ENCODE measurements at regions not wholly inside any gene's neighbourhood (a gene's known extent, or its start where the extent isn't known, plus 50 kb on each side); places are given as distances from the start of the nearest gene placed in this dataset.

DNA sequence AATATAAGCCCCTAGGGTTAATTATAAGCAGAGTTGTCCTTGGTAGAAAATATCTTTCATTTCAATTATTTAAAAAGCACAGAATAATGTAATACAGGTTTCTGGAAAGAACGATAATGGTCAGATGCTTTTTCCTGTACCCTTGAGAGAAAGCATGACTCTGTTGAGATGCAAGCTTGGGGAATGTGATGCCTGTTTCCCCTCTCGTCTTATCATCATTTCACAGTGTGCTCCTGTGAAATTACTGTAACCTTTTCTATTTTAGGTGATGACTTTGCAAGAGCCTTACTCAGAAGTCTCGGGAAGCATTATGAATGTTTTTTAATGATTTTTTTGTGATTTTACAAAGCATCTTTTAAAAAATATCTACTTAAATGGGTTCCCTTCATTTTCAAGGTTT lies 243.0 kb downstream of the POLR1F start:
- Histone ChIP-seq H3K27me3 (ENCODE audit: control insufficient read depth, insufficient read depth, low read length) (no peaks in the 10 kb centered on the region), H3K4me3 (ENCODE audit: low read depth, low read length) (no peak overlapping the region), H3K27ac (ENCODE audit: low read depth, low read length) (no peak overlapping the region), H3K9me3 (ENCODE audit: control insufficient read depth, insufficient read depth, low read length) (no peaks in the 10 kb centered on the region), H3K36me3 (ENCODE audit: control insufficient read depth, insufficient read depth, low read length) (no peaks in the 10 kb centered on the region), H3K4me1 (ENCODE audit: control insufficient read depth, insufficient read depth, low read length) (no peaks in the 10 kb centered on the region)
- DNase-seq (ENCODE audit: low read depth in 4 of 6, low spot score in 6 of 6), result peak in 1 of 6 donors; percentile 1
- WGBS (ENCODE audit: insufficient coverage), result 100% methylated on average over 1 of the region's 3 CpGs

DNA sequence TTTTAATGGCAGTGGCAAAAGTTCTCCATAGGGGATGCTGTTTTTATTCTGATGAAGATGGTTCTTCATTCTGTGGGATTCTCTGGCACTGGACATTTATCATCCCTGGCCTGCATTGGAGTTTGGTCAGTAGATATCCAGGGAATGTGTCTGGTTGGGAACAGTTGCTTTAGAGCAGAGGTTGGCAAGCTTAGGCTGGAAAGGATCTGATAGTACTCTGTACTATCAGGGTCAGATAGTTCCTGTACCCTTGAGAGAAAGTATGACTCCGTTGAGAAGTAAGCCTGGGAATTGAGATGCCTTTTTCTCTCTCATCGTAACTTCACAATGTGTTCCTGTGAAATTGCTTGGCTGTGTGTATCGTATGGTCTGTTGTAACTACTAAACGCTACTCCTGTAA lies 244.1 kb downstream of the POLR1F start:
- no CpG with 5 or more reads among the region's 4 CpGs for WGBS (ENCODE audit: insufficient coverage)
- no peak for DNase-seq (ENCODE audit: low read depth in 4 of 6, low spot score in 6 of 6)
- no peak overlapping the region for H3K4me3 ChIP-seq (ENCODE audit: low read depth, low read length)
- H3K27ac ChIP-seq (ENCODE audit: low read depth, low read length), result no peak overlapping the region
- H3K9me3 ChIP-seq (ENCODE audit: control insufficient read depth, insufficient read depth, low read length), result no peaks in the 10 kb centered on the region
- no peaks in the 10 kb centered on the region for H3K4me1 ChIP-seq (ENCODE audit: control insufficient read depth, insufficient read depth, low read length)
- no peaks in the 10 kb centered on the region for H3K36me3 ChIP-seq (ENCODE audit: control insufficient read depth, insufficient read depth, low read length)
- H3K27me3 ChIP-seq (ENCODE audit: control insufficient read depth, insufficient read depth, low read length), result no peaks in the 10 kb centered on the region

GRCh38 chr7:19464241-19464640 lies 244.6 kb downstream of the POLR1F start:
- no CpG with 5 or more reads among the region's 3 CpGs for WGBS (ENCODE audit: insufficient coverage)
- no peaks in the 10 kb centered on the region for H3K4me1 ChIP-seq (ENCODE audit: control insufficient read depth, insufficient read depth, low read length)
- H3K27me3 ChIP-seq (ENCODE audit: control insufficient read depth, insufficient read depth, low read length), result no peaks in the 10 kb centered on the region
- H3K4me3 ChIP-seq (ENCODE audit: low read depth, low read length), result no peak overlapping the region
- H3K36me3 ChIP-seq (ENCODE audit: control insufficient read depth, insufficient read depth, low read length), result no peaks in the 10 kb centered on the region
- no peak overlapping the region for H3K27ac ChIP-seq (ENCODE audit: low read depth, low read length)
- no peak for DNase-seq (ENCODE audit: low read depth in 4 of 6, low spot score in 6 of 6)
- H3K9me3 ChIP-seq (ENCODE audit: control insufficient read depth, insufficient read depth, low read length), result no peaks in the 10 kb centered on the region

- H3K27ac ChIP-seq (ENCODE audit: low read depth, low read length), result no peak overlapping the region
- H3K4me1 ChIP-seq (ENCODE audit: control insufficient read depth, insufficient read depth, low read length), result no peaks in the 10 kb centered on the region
- no peak overlapping the region for H3K4me3 ChIP-seq (ENCODE audit: low read depth, low read length)
- H3K36me3 ChIP-seq (ENCODE audit: control insufficient read depth, insufficient read depth, low read length), result no peaks in the 10 kb centered on the region
- WGBS (ENCODE audit: insufficient coverage), result 100% methylated on average over 1 of the region's 3 CpGs
- DNase-seq (ENCODE audit: low read depth in 4 of 6, low spot score in 6 of 6), result no peak
- H3K9me3 ChIP-seq (ENCODE audit: control insufficient read depth, insufficient read depth, low read length), result no peaks in the 10 kb centered on the region
- no peaks in the 10 kb centered on the region for H3K27me3 ChIP-seq (ENCODE audit: control insufficient read depth, insufficient read depth, low read length)
Measured at GRCh38 chr7:19463581-19463980, 245.3 kb downstream of the POLR1F start.

- no peak overlapping the region for H3K27ac ChIP-seq (ENCODE audit: low read depth, low read length)
- WGBS (ENCODE audit: insufficient coverage), result 28% methylated on average over 2 of the region's 2 CpGs
- H3K4me3 ChIP-seq (ENCODE audit: low read depth, low read length), result no peak overlapping the region
- no peaks in the 10 kb centered on the region for H3K9me3 ChIP-seq (ENCODE audit: control insufficient read depth, insufficient read depth, low read length)
- DNase-seq (ENCODE audit: low read depth in 4 of 6, low spot score in 6 of 6), result no peak
- no peaks in the 10 kb centered on the region for H3K36me3 ChIP-seq (ENCODE audit: control insufficient read depth, insufficient read depth, low read length)
- no peaks in the 10 kb centered on the region for H3K4me1 ChIP-seq (ENCODE audit: control insufficient read depth, insufficient read depth, low read length)
- H3K27me3 ChIP-seq (ENCODE audit: control insufficient read depth, insufficient read depth, low read length), result no peaks in the 10 kb centered on the region
Measured at GRCh38 chr7:19455623-19456022, 253.2 kb downstream of the POLR1F start.

- Histone ChIP-seq H3K27ac (ENCODE audit: low read depth, low read length) (no peak overlapping the region), H3K9me3 (ENCODE audit: control insufficient read depth, insufficient read depth, low read length) (no peaks in the 10 kb centered on the region), H3K4me3 (ENCODE audit: low read depth, low read length) (no peak overlapping the region), H3K36me3 (ENCODE audit: control insufficient read depth, insufficient read depth, low read length) (no peaks in the 10 kb centered on the region), H3K4me1 (ENCODE audit: control insufficient read depth, insufficient read depth, low read length) (no peaks in the 10 kb centered on the region), H3K27me3 (ENCODE audit: control insufficient read depth, insufficient read depth, low read length) (no peaks in the 10 kb centered on the region)
- no CpG with 5 or more reads among the region's 3 CpGs for WGBS (ENCODE audit: insufficient coverage)
- DNase-seq (ENCODE audit: low read depth in 4 of 6, low spot score in 6 of 6), result no peak
Measured at GRCh38 chr7:19448091-19448490, 260.7 kb downstream of the POLR1F start.

DNA sequence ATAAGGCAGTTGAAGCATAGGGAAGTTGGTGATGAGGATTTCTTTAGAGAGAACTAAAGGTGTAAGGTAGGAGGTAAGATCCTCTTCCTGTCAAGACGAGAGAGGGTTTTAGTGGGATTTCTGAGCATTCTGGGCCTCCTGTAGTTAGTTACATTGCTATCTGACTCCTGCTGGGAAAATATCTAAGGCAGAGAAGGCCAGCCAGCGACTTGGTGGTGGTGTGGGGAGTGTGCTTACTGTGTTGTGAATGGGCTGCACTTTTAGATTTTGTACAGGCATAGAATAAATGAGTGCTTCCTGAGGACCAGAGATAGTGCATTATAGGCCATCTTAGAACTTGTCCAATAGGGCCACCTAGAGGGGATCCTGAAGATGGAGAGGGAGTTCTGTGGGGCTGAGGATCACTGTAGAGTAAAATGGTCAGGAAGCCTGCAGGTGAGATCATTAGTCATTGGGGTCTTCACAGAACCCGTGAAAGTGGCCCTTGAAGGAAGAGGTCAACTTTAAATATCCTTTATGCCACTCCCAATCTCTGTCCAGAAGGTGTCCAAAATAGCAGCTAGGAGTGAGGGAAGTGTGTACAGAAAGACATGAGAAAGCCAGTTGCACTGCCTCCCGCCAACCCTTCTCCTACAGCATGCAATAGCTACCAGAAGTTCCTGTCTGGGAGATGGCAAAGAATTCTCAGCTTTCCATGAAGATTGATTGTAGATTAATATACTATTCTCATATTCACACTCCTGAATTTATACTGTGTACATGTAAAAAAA lies 266.6 kb downstream of the POLR1F start:
- Histone ChIP-seq H3K36me3 (ENCODE audit: control insufficient read depth, insufficient read depth, low read length) (no peaks in the 10 kb centered on the region), H3K27me3 (ENCODE audit: control insufficient read depth, insufficient read depth, low read length) (no peaks in the 10 kb centered on the region), H3K4me1 (ENCODE audit: control insufficient read depth, insufficient read depth, low read length) (no peaks in the 10 kb centered on the region), H3K4me3 (ENCODE audit: low read depth, low read length) (no peak overlapping the region), H3K27ac (ENCODE audit: low read depth, low read length) (no peak overlapping the region), H3K9me3 (ENCODE audit: control insufficient read depth, insufficient read depth, low read length) (no peaks in the 10 kb centered on the region)
- WGBS (ENCODE audit: insufficient coverage), result 63% methylated on average over 2 of the region's 4 CpGs
- peak in 1 of 6 donors; percentile 15 for DNase-seq (ENCODE audit: low read depth in 4 of 6, low spot score in 6 of 6)

DNA sequence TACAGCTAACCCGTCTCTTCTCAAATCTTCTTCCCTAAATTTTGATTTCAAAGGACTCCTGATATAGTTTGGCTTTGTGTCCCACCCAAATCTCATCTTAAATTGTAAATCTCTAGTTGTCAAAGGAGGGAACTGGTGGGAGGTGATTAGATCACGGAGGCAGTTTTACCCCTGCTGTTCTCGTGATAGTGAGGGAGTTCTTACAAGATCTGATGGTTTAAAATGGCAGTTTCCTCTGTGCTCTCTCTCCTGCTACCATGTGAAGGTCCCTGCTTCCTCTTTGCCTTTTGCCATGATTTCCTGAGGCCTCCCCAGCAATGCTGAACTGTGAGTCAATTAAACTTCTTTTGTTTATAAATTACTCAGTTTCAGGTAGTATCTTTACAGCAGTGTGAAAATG lies 269.3 kb downstream of the POLR1F start:
- H3K4me3 ChIP-seq (ENCODE audit: low read depth, low read length), result no peak overlapping the region
- no peaks in the 10 kb centered on the region for H3K9me3 ChIP-seq (ENCODE audit: control insufficient read depth, insufficient read depth, low read length)
- no peaks in the 10 kb centered on the region for H3K27me3 ChIP-seq (ENCODE audit: control insufficient read depth, insufficient read depth, low read length)
- 60% methylated on average over 2 of the region's 3 CpGs for WGBS (ENCODE audit: insufficient coverage)
- no peak overlapping the region for H3K27ac ChIP-seq (ENCODE audit: low read depth, low read length)
- H3K36me3 ChIP-seq (ENCODE audit: control insufficient read depth, insufficient read depth, low read length), result no peaks in the 10 kb centered on the region
- DNase-seq (ENCODE audit: low read depth in 4 of 6, low spot score in 6 of 6), result no peak
- H3K4me1 ChIP-seq (ENCODE audit: control insufficient read depth, insufficient read depth, low read length), result no peaks in the 10 kb centered on the region

- no CpG with 5 or more reads among the region's 1 CpG for WGBS (ENCODE audit: insufficient coverage)
- Histone ChIP-seq H3K27me3 (ENCODE audit: control insufficient read depth, insufficient read depth, low read length) (no peaks in the 10 kb centered on the region), H3K4me1 (ENCODE audit: control insufficient read depth, insufficient read depth, low read length) (no peaks in the 10 kb centered on the region), H3K4me3 (ENCODE audit: low read depth, low read length) (no peak overlapping the region), H3K27ac (ENCODE audit: low read depth, low read length) (no peak overlapping the region), H3K36me3 (ENCODE audit: control insufficient read depth, insufficient read depth, low read length) (no peaks in the 10 kb centered on the region), H3K9me3 (ENCODE audit: control insufficient read depth, insufficient read depth, low read length) (no peaks in the 10 kb centered on the region)
- peak in 2 of 6 donors; percentile 7 to 19 for DNase-seq (ENCODE audit: low read depth in 4 of 6, low spot score in 6 of 6)
Measured at GRCh38 chr7:19437446-19437845, 271.4 kb downstream of the POLR1F start.

DNA sequence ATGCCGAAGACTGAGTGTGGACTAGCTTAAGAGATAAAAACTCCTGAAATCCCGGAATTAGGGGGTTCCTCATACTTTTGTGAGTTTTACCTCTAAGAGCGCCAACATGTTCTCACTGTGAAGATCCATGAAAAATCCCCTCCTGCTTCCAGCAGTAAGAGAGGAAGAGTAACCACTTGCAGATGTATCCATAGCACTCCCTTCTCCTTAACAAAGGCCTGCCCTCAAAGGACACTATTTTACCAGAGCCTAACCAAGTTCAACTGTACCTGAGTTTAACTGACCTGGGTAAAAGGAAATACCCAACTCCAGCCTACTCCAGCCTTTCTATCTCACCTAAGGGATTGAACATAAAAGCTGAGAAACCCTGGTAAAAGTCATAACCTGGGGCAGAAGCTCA lies 280.9 kb downstream of the POLR1F start:
- 83% methylated on average over 1 of the region's 3 CpGs for WGBS (ENCODE audit: insufficient coverage)
- no peaks in the 10 kb centered on the region for H3K36me3 ChIP-seq (ENCODE audit: control insufficient read depth, insufficient read depth, low read length)
- DNase-seq (ENCODE audit: low read depth in 4 of 6, low spot score in 6 of 6), result no peak

More for the DNA sequence above, 280.9 kb downstream of the POLR1F start:
- Histone ChIP-seq H3K27ac (ENCODE audit: low read depth, low read length) (no peak overlapping the region), H3K27me3 (ENCODE audit: control insufficient read depth, insufficient read depth, low read length) (no peaks in the 10 kb centered on the region), H3K4me3 (ENCODE audit: low read depth, low read length) (no peak overlapping the region), H3K9me3 (ENCODE audit: control insufficient read depth, insufficient read depth, low read length) (no peaks in the 10 kb centered on the region), H3K4me1 (ENCODE audit: control insufficient read depth, insufficient read depth, low read length) (no peaks in the 10 kb centered on the region)
